Esophagus muscularis mucosa (tissue), 3 donors: ENCODE measurements at regions not wholly inside any gene's neighbourhood (a gene's known extent, or its start where the extent isn't known, plus 50 kb on each side); places are given as distances from the start of the nearest gene placed in this dataset.

Experiments
- CTCF ChIP-seq, 3 experiments: fragments of 200-600 bp in 2 of 3; fragments of 450-650 bp in 1 of 3; sonication (generic) in 2 of 3; IDR thresholded peaks; one replicate each; pipeline ENCODE4 v1.5.1; 2017 to 2019; ENCODE audit warnings: antibody characterized with exemption in 3 of 3, mild to moderate bottlenecking in 2 of 3, moderate library complexity in 1 of 3
- EP300 ChIP-seq: sonication (generic); formaldehyde crosslinking; IDR thresholded peaks from one replicate; pipeline ENCODE4 v1.6.1; 2017; ENCODE audit warnings: antibody characterized with exemption

- no peak for TF ChIP-seq CTCF (IDR thresholded peaks at IDR 0.05)
- TF ChIP-seq EP300 = no peak
Measured at GRCh38 chr4:19615086-19615689, 636.5 kb upstream of the SLIT2 start.
